Stomach (tissue), 8 donors: ENCODE measurements at regions not wholly inside any gene's neighbourhood (a gene's known extent, or its start where the extent isn't known, plus 50 kb on each side); places are given as distances from the start of the nearest gene placed in this dataset.

Experiments
- DNase-seq, 2 donors: peaks; one replicate each; pipeline versions ENCODE4 v3.0.0 to v3.0.0-alpha.2; 2013 to 2019
- H3K27ac ChIP-seq, 5 donors: fragments of 200-600 bp in 4 of 5; sonication (generic) in 4 of 5; one replicate each; pipeline ENCODE4 v1.5.1; 2013 to 2019; ENCODE audit warnings: mild to moderate bottlenecking in 1 of 5, moderate library complexity in 1 of 5
- H3K27me3 ChIP-seq, 3 donors: fragments of 200-600 bp; sonication (generic); one replicate each; pipeline ENCODE4 v1.5.1; 2017 to 2019; ENCODE audit warnings: mixed run types in 1 of 3
- H3K36me3 ChIP-seq, 4 donors: fragments of 200-600 bp; sonication (generic); 1 replicate in 3 of 4; 2 replicates in 1 of 4; pipeline ENCODE4 v1.5.1; 2016 to 2019
- H3K4me1 ChIP-seq, 4 donors: fragments of 200-600 bp; sonication (generic); one replicate each; pipeline ENCODE4 v1.5.1; 2016 to 2019
- H3K4me3 ChIP-seq, 4 donors: fragments of 200-600 bp; sonication (generic) in 3 of 4; one replicate each; pipeline ENCODE4 v1.5.1; 2016 to 2019; ENCODE audit warnings: mild to moderate bottlenecking in 1 of 4
- H3K9me3 ChIP-seq, 4 donors: fragments of 200-600 bp; sonication (generic); one replicate each; pipeline ENCODE4 v1.5.1; 2016 to 2019
- EP300 ChIP-seq: sonication (generic); formaldehyde crosslinking; IDR thresholded peaks from one replicate; pipeline ENCODE4 v1.6.1; 2017; ENCODE audit warnings: antibody characterized with exemption
- POLR2A ChIP-seq, 4 donors: fragments of 450-650 bp; IDR thresholded peaks; one replicate each; pipeline ENCODE4 v1.6.1; 2016; ENCODE audit warnings: antibody characterized with exemption in 4 of 4, control low read depth in 2 of 4, mild to moderate bottlenecking in 1 of 4, moderate library complexity in 1 of 4
- POLR2AphosphoS5 ChIP-seq, 3 donors: sonication (generic); formaldehyde crosslinking; IDR thresholded peaks; one replicate each; pipeline ENCODE4 v1.6.1; 2016; ENCODE audit warnings: antibody characterized with exemption in 3 of 3
- WGBS, 5 donors: extraction: QIAGEN DNeasy Blood & Tissue Kit in 3 of 5; methylation state at CpG; one replicate each; pipeline versions ENCODE4 v1.1.5 to v1.1.7; 2013 to 2018; 5-methylcytosine and 5-hydroxymethylcytosine counted together
- intact Hi-C: fragments of 100-400 bp; cut with DNase I; formaldehyde crosslinking; loops from one replicate; pipeline ENCODE4 v1.15.1; 2023; ENCODE audit warnings: low total_unique reads
- TF ChIP-seq, protein P1 (sequence below), 7 experiments: fragments of 450-650 bp in 4 of 7; fragments of 200-600 bp in 3 of 7; sonication (generic) in 3 of 7; IDR thresholded peaks; one replicate each; pipeline ENCODE4 v1.5.1; 2016 to 2019; ENCODE audit warnings: antibody characterized with exemption in 7 of 7, control low read depth in 2 of 7, mild to moderate bottlenecking in 1 of 7
- donor health status: healthy with polysubstance abuse.
- donor health status: Bipolar disorder and iron deficiency.
- donor health status: healthy.

DNA sequence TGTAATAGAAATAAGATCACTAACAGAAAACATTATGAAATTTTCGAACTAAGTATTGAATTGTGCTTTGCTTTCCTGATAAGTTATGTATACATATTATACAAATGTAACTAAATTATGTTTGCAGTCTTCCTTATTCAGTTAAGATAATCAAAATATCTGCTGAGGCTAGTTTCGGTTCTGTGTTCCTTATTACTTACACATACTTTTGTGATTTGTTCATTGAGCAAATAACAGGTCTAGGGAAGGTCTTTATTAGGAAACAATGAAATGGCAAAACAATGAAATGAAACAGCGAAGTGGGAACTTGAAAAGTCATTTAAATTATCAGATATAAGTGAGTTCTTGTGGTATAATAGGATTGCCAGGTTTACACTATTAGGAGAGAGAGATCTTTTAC is 352.4 kb downstream of the GRIA2 start:
- 26 to 39% (median 36%) methylated on average over 3 of the region's 3 CpGs for WGBS, 5 donors
- DNase-seq, result peak in 1 of 2 donors; percentile 28
- peaks cover 0 to 5% (median 4%) of the 10 kb centered on the region in 4 donors for H3K4me1 ChIP-seq
- no peaks in the 10 kb centered on the region for H3K36me3 ChIP-seq
- H3K9me3 ChIP-seq, result no peaks in the 10 kb centered on the region
- TF ChIP-seq POLR2A (IDR thresholded peaks at IDR 0.05), result no peak
- TF ChIP-seq POLR2AphosphoS5 (IDR thresholded peaks at IDR 0.05), result no peak
- TF ChIP-seq, protein P1, sequence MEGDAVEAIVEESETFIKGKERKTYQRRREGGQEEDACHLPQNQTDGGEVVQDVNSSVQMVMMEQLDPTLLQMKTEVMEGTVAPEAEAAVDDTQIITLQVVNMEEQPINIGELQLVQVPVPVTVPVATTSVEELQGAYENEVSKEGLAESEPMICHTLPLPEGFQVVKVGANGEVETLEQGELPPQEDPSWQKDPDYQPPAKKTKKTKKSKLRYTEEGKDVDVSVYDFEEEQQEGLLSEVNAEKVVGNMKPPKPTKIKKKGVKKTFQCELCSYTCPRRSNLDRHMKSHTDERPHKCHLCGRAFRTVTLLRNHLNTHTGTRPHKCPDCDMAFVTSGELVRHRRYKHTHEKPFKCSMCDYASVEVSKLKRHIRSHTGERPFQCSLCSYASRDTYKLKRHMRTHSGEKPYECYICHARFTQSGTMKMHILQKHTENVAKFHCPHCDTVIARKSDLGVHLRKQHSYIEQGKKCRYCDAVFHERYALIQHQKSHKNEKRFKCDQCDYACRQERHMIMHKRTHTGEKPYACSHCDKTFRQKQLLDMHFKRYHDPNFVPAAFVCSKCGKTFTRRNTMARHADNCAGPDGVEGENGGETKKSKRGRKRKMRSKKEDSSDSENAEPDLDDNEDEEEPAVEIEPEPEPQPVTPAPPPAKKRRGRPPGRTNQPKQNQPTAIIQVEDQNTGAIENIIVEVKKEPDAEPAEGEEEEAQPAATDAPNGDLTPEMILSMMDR (IDR thresholded peaks at IDR 0.05), result no peak
- no peak for TF ChIP-seq EP300
- no peaks in the 10 kb centered on the region for H3K27me3 ChIP-seq
- intact Hi-C loops, result no loop called here
- H3K4me3 ChIP-seq, result no peak overlapping the region
- H3K27ac ChIP-seq, result peak overlapping the region in 4 of 5 donors; percentile 31 to 46 (median 37)

DNA sequence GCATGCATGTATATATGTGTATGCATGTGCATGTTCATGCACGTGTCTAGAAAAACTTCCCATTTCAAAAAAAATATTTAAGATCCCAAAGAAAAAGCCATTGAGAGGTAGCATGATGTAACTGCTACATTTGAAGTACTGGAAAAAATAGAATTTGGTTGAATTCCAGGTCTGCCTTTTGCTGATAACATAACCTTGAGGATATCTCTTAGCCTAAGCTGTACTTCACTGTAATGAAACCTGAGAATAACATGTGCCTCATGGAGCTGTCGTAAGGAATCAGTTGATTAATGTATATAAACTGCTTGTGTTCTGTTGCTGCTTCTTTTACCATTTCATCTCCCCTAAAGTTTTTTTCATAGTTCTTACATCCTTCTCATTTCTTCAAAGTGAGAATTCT is 351.8 kb downstream of the GRIA2 start:
- Histone ChIP-seq H3K36me3 (no peaks in the 10 kb centered on the region), H3K27me3 (no peaks in the 10 kb centered on the region), H3K4me1 (peaks cover 0 to 5% (median 4%) of the 10 kb centered on the region in 4 donors), H3K27ac (peak overlapping the region in 4 of 5 donors; percentile 29 to 33 (median 32)), H3K4me3 (no peak overlapping the region), H3K9me3 (no peaks in the 10 kb centered on the region)
- intact Hi-C loops, result no loop called here
- peak in 1 of 2 donors; percentile 11 for DNase-seq
- TF ChIP-seq EP300 (no peak), POLR2A (IDR thresholded peaks at IDR 0.05) (no peak), POLR2AphosphoS5 (IDR thresholded peaks at IDR 0.05) (peak in 2 of 3 donors; percentile 16 to 47)
- TF ChIP-seq, protein P1 (IDR thresholded peaks at IDR 0.05), result no peak
- WGBS, 5 donors, result 17 to 58% (median 36%) methylated on average over 2 of the region's 2 CpGs

DNA sequence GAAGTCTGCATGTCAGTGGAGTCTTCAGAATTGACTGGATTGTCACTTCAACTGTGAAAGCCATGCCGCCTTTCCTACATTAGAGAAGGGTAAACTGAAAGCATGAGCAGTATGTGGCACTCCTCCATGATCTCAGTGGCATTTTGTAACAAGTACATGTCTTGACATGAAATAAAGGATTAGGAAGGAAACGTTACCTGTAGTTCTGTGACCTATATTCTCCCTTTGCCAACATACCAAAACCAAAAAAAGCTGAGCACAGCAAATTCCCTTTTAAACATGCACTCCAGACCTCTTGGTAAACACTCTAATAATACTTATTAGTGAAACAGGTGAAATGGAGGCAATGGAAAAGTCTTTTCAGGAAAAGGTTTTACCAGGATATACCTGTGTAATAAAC is 344.2 kb downstream of the GRIA2 start:
- WGBS, 5 donors, result 57 to 68% (median 59%) methylated on average over 2 of the region's 2 CpGs
- Histone ChIP-seq H3K36me3 (no peaks in the 10 kb centered on the region), H3K9me3 (no peaks in the 10 kb centered on the region), H3K4me1 (peaks cover 0 to 6% (median 0%) of the 10 kb centered on the region in 4 donors), H3K27ac (no peak overlapping the region), H3K27me3 (no peaks in the 10 kb centered on the region), H3K4me3 (no peak overlapping the region)
- TF ChIP-seq, protein P1 (IDR thresholded peaks at IDR 0.05), result no peak
- TF ChIP-seq POLR2AphosphoS5 (IDR thresholded peaks at IDR 0.05) (no peak), EP300 (no peak), POLR2A (IDR thresholded peaks at IDR 0.05) (no peak)
- no peak for DNase-seq
- intact Hi-C loops, result no loop called here

DNA sequence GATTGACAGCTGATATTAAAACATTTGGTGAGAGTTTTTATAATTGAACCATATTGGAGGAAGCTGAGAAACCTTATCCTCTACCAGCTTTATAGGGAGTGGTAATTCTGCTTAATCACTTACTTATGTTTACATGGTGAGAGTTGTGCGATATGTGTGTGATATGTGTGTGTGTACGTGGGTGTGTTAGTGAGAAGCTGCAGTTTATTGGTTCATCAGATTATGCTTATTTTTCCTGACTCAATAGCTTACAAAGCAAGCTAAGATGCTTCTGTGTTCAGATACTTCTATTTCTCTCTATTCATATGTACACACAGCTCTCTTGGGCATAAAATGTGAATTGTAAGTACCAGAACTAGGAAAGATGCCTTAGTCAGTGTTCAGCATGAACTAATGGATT is 343.7 kb downstream of the GRIA2 start:
- H3K4me3 ChIP-seq, result no peak overlapping the region
- peaks cover 0 to 6% (median 0%) of the 10 kb centered on the region in 4 donors for H3K4me1 ChIP-seq
- H3K9me3 ChIP-seq, result no peaks in the 10 kb centered on the region
- H3K36me3 ChIP-seq, result no peaks in the 10 kb centered on the region
- DNase-seq, result no peak
- TF ChIP-seq, protein P1 (IDR thresholded peaks at IDR 0.05), result no peak
- TF ChIP-seq POLR2AphosphoS5 (IDR thresholded peaks at IDR 0.05), result no peak
- TF ChIP-seq EP300, result no peak
- TF ChIP-seq POLR2A (IDR thresholded peaks at IDR 0.05), result no peak
- intact Hi-C loops, result no loop called here
- no peak overlapping the region for H3K27ac ChIP-seq
- WGBS, 5 donors, result 35 to 54% (median 36%) methylated on average over 2 of the region's 2 CpGs
- no peaks in the 10 kb centered on the region for H3K27me3 ChIP-seq
